Kidney tubule cell (primary cell): ENCODE measurements at regions not wholly inside any gene's neighbourhood (a gene's known extent, or its start where the extent isn't known, plus 50 kb on each side); places are given as distances from the start of the nearest gene placed in this dataset.
"Not testable (repeated sequence)": the region's sequence is repeated elsewhere in the genome, so short reads cannot be mapped to it uniquely, and the experiment has no call there.

ENCODE experiments used
- DNase-seq: peaks from one replicate; pipeline ENCODE4 v3.0.0-alpha.2; 2018; ENCODE audit warnings: low spot score

- no peak for DNase-seq
Observed at GRCh38 chr5:152527358-152528052, 122.4 kb upstream of the NMUR2 start.

- DNase-seq = no peak
Observed at GRCh38 chr5:152529440-152529839, 124.4 kb upstream of the NMUR2 start.

- DNase-seq = peak; percentile 51
Observed at GRCh38 chr5:152532714-152533113, 127.6 kb upstream of the NMUR2 start.

GRCh38 chr5:152534641-152535040 is 129.6 kb upstream of the NMUR2 start:
- no peak for DNase-seq

- DNase-seq = peak; percentile 17
Observed at GRCh38 chr5:152542741-152543140, 137.7 kb upstream of the NMUR2 start.

- no peak for DNase-seq
Observed at GRCh38 chr5:152546493-152546892, 141.4 kb upstream of the NMUR2 start.

DNA sequence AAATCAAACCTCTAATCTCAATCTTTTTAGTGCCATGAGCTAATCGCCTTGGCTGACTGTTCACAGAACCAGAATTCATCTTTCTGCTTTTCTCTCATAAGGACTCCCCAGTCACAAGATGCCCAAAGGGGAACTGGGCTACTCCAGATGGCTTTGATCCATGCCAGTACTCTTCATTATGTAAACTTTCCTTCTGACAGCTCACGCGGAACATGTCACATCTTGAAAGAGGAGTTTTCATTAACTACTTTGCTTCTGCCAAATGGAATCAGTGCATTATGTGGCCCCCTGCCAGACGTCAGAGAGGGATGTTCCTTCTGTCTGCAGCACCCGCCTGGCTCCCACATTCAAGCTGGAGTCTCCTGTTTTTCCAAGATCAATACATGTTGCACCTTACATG is 142.1 kb upstream of the NMUR2 start:
- no peak for DNase-seq

- DNase-seq = no peak
Observed at GRCh38 chr5:152549709-152550108, 144.6 kb upstream of the NMUR2 start.

DNA sequence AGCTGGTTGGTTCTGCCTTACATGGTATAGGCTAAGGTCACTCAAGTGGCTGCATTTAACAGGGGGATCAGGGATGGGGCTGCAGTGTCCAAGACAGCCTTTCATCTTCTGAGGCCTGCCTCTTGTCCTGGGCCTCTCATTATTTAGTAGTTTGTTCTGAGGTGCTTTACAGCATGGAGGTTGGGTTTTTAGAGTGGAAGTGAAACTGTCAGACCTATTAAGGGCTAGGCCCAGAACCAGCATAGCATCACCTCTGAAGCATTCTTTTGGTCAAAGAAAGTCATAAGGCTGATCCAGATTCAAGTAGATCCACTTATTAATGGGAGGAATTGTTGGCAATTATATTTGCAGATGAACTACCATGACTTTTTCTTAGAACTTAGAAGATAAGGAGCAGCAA is 146.0 kb upstream of the NMUR2 start:
- no peak for DNase-seq

DNA sequence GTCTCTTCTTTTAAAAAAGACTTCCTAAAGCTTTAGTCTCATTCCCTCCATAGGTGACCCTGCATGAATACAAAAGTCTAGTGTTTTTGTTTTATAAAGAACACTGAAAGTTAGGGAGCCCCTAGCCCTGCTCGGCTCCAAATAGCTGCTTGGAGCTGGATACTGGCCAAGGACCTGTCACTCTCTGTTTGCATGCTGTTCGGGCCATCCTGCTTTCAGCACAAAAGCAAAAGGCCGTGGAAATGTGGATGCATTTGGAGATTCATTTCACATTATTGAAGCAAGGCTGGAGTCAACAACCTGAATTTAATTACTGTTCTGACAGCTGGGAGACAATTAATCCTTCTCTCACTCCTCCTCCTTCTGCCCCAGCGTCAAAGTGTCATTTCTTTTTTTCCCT is 151.7 kb upstream of the NMUR2 start:
- DNase-seq = no peak

DNA sequence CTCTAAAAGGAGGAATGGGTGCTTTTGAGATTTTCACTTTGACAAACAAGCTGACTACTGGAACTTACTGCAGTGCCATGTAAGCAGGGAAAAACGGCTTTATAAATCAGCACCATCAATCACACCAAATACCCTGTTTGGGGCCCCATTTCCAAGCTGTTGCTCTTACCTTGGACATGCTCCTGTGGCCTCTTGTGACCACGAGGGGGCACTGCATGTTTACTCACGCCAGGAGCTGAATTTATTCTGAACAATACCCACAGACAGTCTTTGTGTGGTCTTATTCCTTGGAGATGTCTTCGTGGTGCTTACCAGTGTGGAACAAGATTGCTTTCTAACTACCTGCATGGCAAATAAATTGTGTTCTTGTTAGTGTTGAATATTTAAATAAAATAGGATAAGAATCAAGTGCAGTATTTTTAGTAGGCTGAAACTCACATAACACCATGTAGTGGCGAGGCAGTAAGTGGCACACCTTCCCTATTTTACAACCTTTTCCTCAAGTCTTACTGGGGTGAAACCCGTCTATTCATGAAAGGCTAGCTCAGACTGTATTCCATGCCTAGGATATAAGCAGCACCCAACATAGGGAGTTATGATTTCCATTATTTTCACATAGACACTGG is 155.5 kb upstream of the NMUR2 start:
- peak; percentile 71 for DNase-seq

DNA sequence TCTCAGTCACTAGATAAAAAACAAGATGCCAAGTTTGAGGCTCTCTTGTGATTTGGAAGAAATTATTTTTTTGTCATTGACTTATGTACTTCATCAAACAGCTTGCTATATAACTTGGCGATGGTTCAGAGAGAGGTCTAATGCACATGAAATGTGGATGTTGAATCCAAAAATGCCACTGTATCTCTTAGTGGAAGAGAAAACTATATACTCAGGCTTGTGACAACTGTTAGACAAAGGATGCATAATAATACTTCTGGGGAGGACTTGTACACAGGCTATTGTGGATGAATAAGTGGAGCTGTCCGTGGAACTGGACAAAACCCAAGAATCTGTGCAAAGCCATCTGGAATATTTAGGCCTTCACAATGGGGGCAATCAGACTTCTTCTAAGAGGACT is 162.9 kb upstream of the NMUR2 start:
- DNase-seq = no peak

DNA sequence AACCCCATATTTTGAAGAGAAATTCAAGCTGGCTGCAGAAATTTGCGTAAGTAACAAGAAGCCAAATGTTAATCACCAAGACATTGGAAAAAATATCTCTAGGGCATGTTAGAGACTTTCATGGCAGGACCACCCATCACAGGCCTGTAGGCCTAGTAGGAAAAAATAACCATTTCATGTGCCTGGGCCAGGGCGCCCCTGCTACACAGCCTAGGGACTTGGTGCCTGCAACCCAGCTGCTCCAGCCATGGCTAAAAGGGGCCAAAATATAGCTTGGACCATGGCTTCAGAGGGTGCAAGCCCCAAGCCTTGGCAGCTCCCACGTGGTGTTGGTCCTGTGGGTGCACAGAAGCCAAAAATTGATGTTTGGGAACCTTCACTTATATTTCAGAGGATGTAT is 167.7 kb upstream of the NMUR2 start:
- DNase-seq = no peak

DNA sequence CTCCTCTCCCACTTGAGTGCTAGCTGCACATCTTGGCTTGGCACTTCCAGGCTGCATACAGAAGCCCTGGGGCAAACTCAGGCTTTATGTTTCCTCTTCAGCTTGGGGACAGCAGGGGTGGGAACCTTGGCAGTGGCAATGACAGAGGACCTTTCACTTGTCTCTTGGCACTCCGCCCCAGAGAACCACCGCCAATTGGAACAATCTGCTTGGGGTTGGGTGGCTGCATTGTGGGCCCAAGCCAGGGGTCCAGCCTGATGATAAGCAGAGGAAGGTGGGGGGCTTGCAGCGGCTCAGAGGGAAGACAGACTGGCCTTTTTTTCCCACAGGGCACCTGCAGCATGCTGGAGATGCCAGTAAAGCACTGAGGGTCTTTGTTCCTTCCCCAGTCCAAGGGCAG is 179.0 kb upstream of the NMUR2 start:
- DNase-seq = no peak

DNA sequence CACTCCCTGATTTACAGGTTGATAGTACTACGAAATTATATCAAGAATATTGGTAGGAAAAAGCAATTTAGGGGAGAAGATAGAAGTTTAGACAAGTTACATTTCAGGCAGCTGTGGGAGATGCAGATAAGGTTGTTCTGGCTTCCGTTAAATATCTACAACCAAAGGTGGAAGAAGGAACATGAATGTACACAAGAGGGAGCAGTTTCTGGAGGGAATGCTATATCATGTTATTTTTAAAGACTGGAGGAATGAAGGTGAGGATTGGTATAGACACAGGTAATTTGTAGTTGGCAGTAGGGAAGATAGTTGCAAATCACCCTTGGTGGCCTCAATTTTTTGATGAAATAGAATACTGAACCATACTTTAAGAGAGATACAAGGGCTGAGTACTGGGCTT is 187.3 kb upstream of the NMUR2 start:
- no peak for DNase-seq

GRCh38 chr5:152593388-152593787 is 188.3 kb upstream of the NMUR2 start:
- DNase-seq = no peak

- DNase-seq = no peak
Observed at GRCh38 chr5:152595405-152595804, 190.3 kb upstream of the NMUR2 start.

DNA sequence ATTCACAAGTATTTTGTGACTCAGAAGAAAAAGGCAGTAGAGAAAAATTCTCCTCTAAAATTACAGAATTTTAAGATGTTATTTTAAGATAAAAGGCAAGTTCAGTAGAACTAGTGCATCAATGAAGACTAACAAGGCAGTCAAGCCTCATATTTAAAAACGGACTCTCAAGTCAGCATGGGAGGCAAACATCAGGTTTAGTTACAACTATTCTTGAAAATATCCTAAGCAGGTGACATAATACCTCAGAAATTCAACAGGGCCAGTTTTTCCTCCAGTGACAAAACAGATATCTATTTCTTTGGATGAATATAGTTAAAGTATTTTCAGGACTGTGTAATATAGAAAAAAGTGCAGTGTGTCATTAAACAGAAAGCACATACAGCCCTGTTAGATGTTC is 194.0 kb upstream of the NMUR2 start:
- peak; percentile 20 for DNase-seq

- DNase-seq = peak; percentile 9
Observed at GRCh38 chr5:152601806-152602732, 197.0 kb upstream of the NMUR2 start.

- not testable (repeated sequence) for DNase-seq
Observed at GRCh38 chr5:152606050-152606449, 201.0 kb upstream of the NMUR2 start.

DNA sequence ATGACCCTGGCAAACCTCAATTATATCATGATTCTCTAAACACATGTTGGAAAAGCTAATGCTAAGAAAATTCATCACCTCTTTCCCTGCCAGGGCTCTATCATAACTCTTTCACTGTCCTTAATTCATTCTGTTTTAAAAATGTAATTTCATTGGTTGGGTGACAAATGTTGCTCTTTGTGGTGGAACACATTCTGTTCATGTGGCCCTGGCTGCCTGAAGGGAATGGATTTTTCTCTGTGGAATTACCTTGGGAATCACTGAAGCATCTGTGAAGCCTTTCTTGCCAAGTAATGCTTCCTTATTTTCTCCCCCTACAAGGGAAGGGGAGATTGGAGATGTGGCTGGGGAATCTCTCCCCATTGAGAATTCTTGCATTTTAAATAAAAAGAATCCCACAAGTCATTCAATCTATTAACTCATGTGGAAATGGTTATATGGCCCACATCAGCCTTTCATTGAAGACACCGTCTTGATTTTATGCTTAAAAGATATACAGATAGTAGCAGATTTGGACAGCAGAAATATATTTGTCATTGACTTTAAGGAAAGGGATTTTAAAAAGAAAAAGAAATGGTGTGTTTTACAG is 201.8 kb upstream of the NMUR2 start:
- no peak for DNase-seq

DNA sequence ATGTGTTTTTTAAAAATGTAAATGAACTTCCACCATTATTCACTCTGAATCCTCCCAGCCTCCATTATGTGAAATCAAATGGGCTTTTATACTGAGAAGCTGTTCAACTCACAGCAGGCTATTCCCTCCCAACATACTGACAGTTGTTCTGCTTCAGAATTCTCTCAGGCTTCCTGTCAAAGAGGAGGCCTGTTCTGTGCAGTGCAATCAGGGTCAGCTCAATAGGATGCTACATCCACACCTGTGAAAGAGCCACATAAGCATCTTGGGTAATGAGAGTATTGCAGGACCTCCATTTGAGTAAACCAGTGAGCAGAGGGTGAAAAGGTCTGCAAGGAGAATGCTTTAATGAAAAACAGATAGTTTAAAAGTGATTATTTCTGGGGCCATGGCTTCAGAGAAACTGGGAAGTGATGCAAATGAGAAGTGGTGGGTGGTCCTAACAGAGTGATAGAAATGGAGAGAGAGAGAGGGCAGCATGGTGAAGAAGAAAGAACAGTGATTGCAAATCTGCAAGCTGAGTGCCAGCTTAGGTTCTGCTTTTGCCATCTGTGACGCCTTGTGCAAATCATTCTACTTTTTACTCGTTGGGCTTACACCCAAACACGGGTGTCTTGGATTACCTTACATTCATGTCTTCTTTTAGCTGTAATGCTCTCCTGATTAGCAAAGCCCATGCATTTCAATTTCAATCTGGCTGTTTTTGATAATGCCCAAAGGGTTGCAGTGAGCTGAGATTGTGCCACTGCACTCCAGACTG is 202.5 kb upstream of the NMUR2 start:
- no peak for DNase-seq
